BJ (cell line): ENCODE measurements at regions not wholly inside any gene's neighbourhood (a gene's known extent, or its start where the extent isn't known, plus 50 kb on each side); places are given as distances from the start of the nearest gene placed in this dataset.

Experiments used
- CTCF ChIA-PET: fragments of 350-600 bp; formaldehyde crosslinking; extraction: SDS; loops from one replicate; lab custom pipeline; 2021; ENCODE audit warnings: antibody characterized with exemption, inconsistent platforms; lab: Yijun Ruan, JAX
- POLR2A ChIA-PET: fragments of 300-600 bp; sonication (Branson Sonifier 250); formaldehyde crosslinking; extraction: SDS; loops from one replicate; lab custom pipeline; 2021; ENCODE audit warnings: antibody characterized with exemption; lab: Charles Lee
- DNase-seq: peaks from one replicate; pipeline ENCODE4 v3.0.0-alpha.2; 2011; ENCODE audit warnings: low read depth
- H3K27me3 ChIP-seq: 2 replicates; pipeline ENCODE4 v1.6.0; 2011; ENCODE audit warnings: low read length; ENCODE audit not compliant: control insufficient read depth, insufficient read depth
- H3K36me3 ChIP-seq: 2 replicates; pipeline ENCODE4 v1.5.1; 2011; ENCODE audit warnings: low read length; ENCODE audit not compliant: control insufficient read depth, insufficient read depth
- H3K4me3 ChIP-seq: 2 replicates; pipeline ENCODE4 v1.5.1; 2011; ENCODE audit warnings: low read depth, mild to moderate bottlenecking, control low read depth, low read length
- TF ChIP-seq, protein P1 (sequence below): IDR thresholded peaks from 2 replicates; pipeline ENCODE4 v1.5.1; 2011; ENCODE audit warnings: low read depth, mild to moderate bottlenecking, control low read depth, inconsistent platforms, low read length, moderate library complexity; ENCODE audit not compliant: insufficient read depth

DNA sequence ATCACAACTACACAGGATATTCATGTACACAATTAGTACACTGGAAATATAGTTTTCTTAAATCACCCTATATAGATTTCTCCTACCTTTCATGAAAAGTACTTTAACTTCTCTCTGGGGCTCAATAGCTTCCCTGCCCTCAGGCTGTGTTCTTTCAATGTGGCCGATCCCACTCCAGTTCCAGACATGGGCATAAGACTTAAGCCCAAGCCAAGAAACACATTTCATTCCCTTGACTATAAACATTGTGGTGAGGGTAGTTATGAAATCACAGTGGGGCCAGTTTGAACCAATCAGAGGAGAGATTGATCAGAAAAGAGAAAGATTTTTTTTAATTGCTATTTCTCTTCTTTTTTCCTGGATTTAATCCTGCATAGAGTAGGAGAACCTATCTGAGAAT lies 904.6 kb upstream of the SORCS1 start:
- no peak overlapping the region for H3K4me3 ChIP-seq
- POLR2A ChIA-PET, result no interaction called here
- DNase-seq, result no peak
- TF ChIP-seq, protein P1, sequence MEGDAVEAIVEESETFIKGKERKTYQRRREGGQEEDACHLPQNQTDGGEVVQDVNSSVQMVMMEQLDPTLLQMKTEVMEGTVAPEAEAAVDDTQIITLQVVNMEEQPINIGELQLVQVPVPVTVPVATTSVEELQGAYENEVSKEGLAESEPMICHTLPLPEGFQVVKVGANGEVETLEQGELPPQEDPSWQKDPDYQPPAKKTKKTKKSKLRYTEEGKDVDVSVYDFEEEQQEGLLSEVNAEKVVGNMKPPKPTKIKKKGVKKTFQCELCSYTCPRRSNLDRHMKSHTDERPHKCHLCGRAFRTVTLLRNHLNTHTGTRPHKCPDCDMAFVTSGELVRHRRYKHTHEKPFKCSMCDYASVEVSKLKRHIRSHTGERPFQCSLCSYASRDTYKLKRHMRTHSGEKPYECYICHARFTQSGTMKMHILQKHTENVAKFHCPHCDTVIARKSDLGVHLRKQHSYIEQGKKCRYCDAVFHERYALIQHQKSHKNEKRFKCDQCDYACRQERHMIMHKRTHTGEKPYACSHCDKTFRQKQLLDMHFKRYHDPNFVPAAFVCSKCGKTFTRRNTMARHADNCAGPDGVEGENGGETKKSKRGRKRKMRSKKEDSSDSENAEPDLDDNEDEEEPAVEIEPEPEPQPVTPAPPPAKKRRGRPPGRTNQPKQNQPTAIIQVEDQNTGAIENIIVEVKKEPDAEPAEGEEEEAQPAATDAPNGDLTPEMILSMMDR, result no peak
- no peaks in the 10 kb centered on the region for H3K36me3 ChIP-seq
- CTCF ChIA-PET, result no interaction called here
- no peaks in the 10 kb centered on the region for H3K27me3 ChIP-seq

DNA sequence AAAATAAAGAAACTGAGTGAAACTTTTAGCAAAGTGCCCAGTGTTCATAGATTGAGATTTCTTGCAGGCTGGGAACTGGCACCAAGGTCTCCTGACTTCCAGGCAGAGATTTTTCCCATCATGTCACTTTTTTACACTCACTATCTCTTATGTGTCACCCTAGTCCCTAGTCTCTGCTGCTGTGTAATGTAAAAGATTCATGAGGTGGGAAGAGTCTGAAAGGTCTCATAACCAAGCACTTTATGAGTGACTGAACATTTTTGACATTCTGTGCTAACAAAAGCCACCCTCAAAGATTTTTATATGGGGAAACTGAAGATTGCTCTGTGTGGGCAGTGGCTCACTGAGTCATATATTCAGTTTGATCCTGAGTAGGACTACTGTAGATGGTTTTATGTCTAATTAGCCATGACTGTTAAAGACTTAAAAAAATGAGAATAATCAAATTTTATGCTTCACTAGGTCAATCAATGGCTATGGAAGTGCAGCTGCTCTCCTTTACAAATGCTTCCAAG lies 900.3 kb upstream of the SORCS1 start:
- no peaks in the 10 kb centered on the region for H3K36me3 ChIP-seq
- ChIA-PET CTCF (no interaction called here), POLR2A (no interaction called here)
- no peak for DNase-seq
- no peak overlapping the region for H3K4me3 ChIP-seq
- no peaks in the 10 kb centered on the region for H3K27me3 ChIP-seq
- TF ChIP-seq, protein P1, result no peak

GRCh38 chr10:108060246-108060645 lies 895.7 kb upstream of the SORCS1 start:
- POLR2A ChIA-PET, result no interaction called here
- H3K36me3 ChIP-seq, result no peaks in the 10 kb centered on the region
- CTCF ChIA-PET, result interaction anchor here (1.0 kb wide), 1 partner anchor 20 kb away, joined by 3 read pairs; no protein-coding TSS in a partner anchor

GRCh38 chr10:108055506-108055905 lies 891.0 kb upstream of the SORCS1 start:
- no peak overlapping the region for H3K4me3 ChIP-seq
- no peak for DNase-seq
- H3K27me3 ChIP-seq, result no peaks in the 10 kb centered on the region
- CTCF ChIA-PET, result no interaction called here
- POLR2A ChIA-PET, result no interaction called here
- H3K36me3 ChIP-seq, result no peaks in the 10 kb centered on the region
- TF ChIP-seq, protein P1, result no peak

More at GRCh38 chr10:108060246-108060645, 895.7 kb upstream of the SORCS1 start:
- TF ChIP-seq, protein P1, result no peak
- DNase-seq, result no peak
- no peak overlapping the region for H3K4me3 ChIP-seq
- no peaks in the 10 kb centered on the region for H3K27me3 ChIP-seq

- Histone ChIP-seq H3K4me3 (no peak overlapping the region), H3K27me3 (no peaks in the 10 kb centered on the region), H3K36me3 (no peaks in the 10 kb centered on the region)
- TF ChIP-seq, protein P1, result no peak
- ChIA-PET POLR2A (no interaction called here), CTCF (no interaction called here)
- DNase-seq, result no peak
These were observed 888.5 kb upstream of the SORCS1 start for GRCh38 chr10:108052981-108053380.
